LNCAP (cell line): ENCODE measurements at regions not wholly inside any gene's neighbourhood (a gene's known extent, or its start where the extent isn't known, plus 50 kb on each side); places are given as distances from the start of the nearest gene placed in this dataset.

ENCODE experiments used
- CTCF ChIP-seq: fragments of 450-650 bp; IDR thresholded peaks from 2 replicates; pipeline ENCODE4 v1.5.1; 2017; ENCODE audit warnings: mild to moderate bottlenecking

GRCh38 chr2:176876493-176877103, 336.0 kb upstream of the HNRNPA3 start:
- no peak for TF ChIP-seq CTCF

- no peak for TF ChIP-seq CTCF
Observed at GRCh38 chr2:176879426-176879995, 333.1 kb upstream of the HNRNPA3 start.

- TF ChIP-seq CTCF = no peak
Observed at GRCh38 chr2:176885001-176885643, 327.5 kb upstream of the HNRNPA3 start.

- no peak for TF ChIP-seq CTCF
Observed at GRCh38 chr2:176885661-176886060, 326.9 kb upstream of the HNRNPA3 start.

GRCh38 chr2:176891105-176891504, 321.5 kb upstream of the HNRNPA3 start:
- no peak for TF ChIP-seq CTCF

- no peak for TF ChIP-seq CTCF
Observed at GRCh38 chr2:176891857-176892256, 320.7 kb upstream of the HNRNPA3 start.

- no peak for TF ChIP-seq CTCF
Observed at GRCh38 chr2:176892676-176893226, 319.8 kb upstream of the HNRNPA3 start.
